ENCODE measurements at regions not wholly inside any gene's neighbourhood (a gene's known extent, or its start where the extent isn't known, plus 50 kb on each side); places are given as distances from the start of the nearest gene placed in this dataset.

- DNase-seq (ENCODE audit: low read depth) = no peak
Observed at GRCh38 chr7:85074-85882, 107.1 kb upstream of the FAM20C start.

GRCh38 chr7:85883-86515 lies 106.4 kb upstream of the FAM20C start:
- DNase-seq (ENCODE audit: low read depth) = no peak

- no peak for DNase-seq (ENCODE audit: low read depth)
Observed at GRCh38 chr7:86629-87028, 105.7 kb upstream of the FAM20C start.

- no peak for DNase-seq (ENCODE audit: low read depth)
Observed at GRCh38 chr7:87047-87446, 105.3 kb upstream of the FAM20C start.

- DNase-seq (ENCODE audit: low read depth) = no peak
Observed at GRCh38 chr7:87671-88070, 104.7 kb upstream of the FAM20C start.

GRCh38 chr7:88095-88926 lies 104.1 kb upstream of the FAM20C start:
- DNase-seq (ENCODE audit: low read depth) = no peak

GRCh38 chr7:88927-89231 lies 103.5 kb upstream of the FAM20C start:
- no peak for DNase-seq (ENCODE audit: low read depth)

GRCh38 chr7:89232-90019 lies 102.9 kb upstream of the FAM20C start:
- no peak for DNase-seq (ENCODE audit: low read depth)

GRCh38 chr7:90111-91063 lies 102.0 kb upstream of the FAM20C start:
- DNase-seq (ENCODE audit: low read depth) = peak; percentile 34

GRCh38 chr7:91396-92175 lies 100.8 kb upstream of the FAM20C start:
- DNase-seq (ENCODE audit: low read depth) = no peak

- DNase-seq (ENCODE audit: low read depth) = no peak
Observed at GRCh38 chr7:92231-92674, 100.1 kb upstream of the FAM20C start.

GRCh38 chr7:92888-93672 lies 99.3 kb upstream of the FAM20C start:
- no peak for DNase-seq (ENCODE audit: low read depth)

- DNase-seq (ENCODE audit: low read depth) = no peak
Observed at GRCh38 chr7:94251-94801, 98.0 kb upstream of the FAM20C start.

GRCh38 chr7:95180-95862 lies 97.0 kb upstream of the FAM20C start:
- DNase-seq (ENCODE audit: low read depth) = no peak

GRCh38 chr7:95863-96260 lies 96.5 kb upstream of the FAM20C start:
- no peak for DNase-seq (ENCODE audit: low read depth)

- DNase-seq (ENCODE audit: low read depth) = no peak
Observed at GRCh38 chr7:96861-97260, 95.5 kb upstream of the FAM20C start.

- no peak for DNase-seq (ENCODE audit: low read depth)
Observed at GRCh38 chr7:97310-97841, 95.0 kb upstream of the FAM20C start.
